NCI-H2029 (cell line): ENCODE measurements at regions not wholly inside any gene's neighbourhood (a gene's known extent, or its start where the extent isn't known, plus 50 kb on each side); places are given as distances from the start of the nearest gene placed in this dataset.
"Not testable (repeated sequence)": the region's sequence is repeated elsewhere in the genome, so short reads cannot be mapped to it uniquely, and the experiment has no call there.

Source experiments
- DNase-seq: peaks from one replicate; lab custom pipeline; 2025; lab: John Stamatoyannopoulos, UW

- no peak for DNase-seq
Observed at GRCh38 chr13:64684685-64685431, 2545.3 kb downstream of the PCDH9 start.

GRCh38 chr13:64684108-64684507 lies 2546.0 kb downstream of the PCDH9 start:
- no peak for DNase-seq

- no peak for DNase-seq
Observed at GRCh38 chr13:64680739-64681138, 2549.4 kb downstream of the PCDH9 start.

- DNase-seq: no peak
Observed at GRCh38 chr13:64675255-64675892, 2554.8 kb downstream of the PCDH9 start.

GRCh38 chr13:64674126-64674525 lies 2556.0 kb downstream of the PCDH9 start:
- DNase-seq: no peak

GRCh38 chr13:64672751-64673150 lies 2557.4 kb downstream of the PCDH9 start:
- no peak for DNase-seq

GRCh38 chr13:64662887-64663593 lies 2567.1 kb downstream of the PCDH9 start:
- no peak for DNase-seq

- DNase-seq: no peak
Observed at GRCh38 chr13:64648293-64648692, 2581.8 kb downstream of the PCDH9 start.

GRCh38 chr13:64643066-64643465 lies 2587.1 kb downstream of the PCDH9 start:
- DNase-seq: no peak

- peak; percentile 8 for DNase-seq
Observed at GRCh38 chr13:64640002-64640401, 2590.1 kb downstream of the PCDH9 start.

GRCh38 chr13:64639206-64639605 lies 2590.9 kb downstream of the PCDH9 start:
- DNase-seq: no peak

- no peak for DNase-seq
Observed at GRCh38 chr13:64633948-64634347, 2596.2 kb downstream of the PCDH9 start.

GRCh38 chr13:64627654-64628053 lies 2602.5 kb downstream of the PCDH9 start:
- no peak for DNase-seq

GRCh38 chr13:64626105-64626504 lies 2604.0 kb downstream of the PCDH9 start:
- no peak for DNase-seq

GRCh38 chr13:64617231-64617630 lies 2612.9 kb downstream of the PCDH9 start:
- DNase-seq: no peak

- DNase-seq: no peak
Observed at GRCh38 chr13:64591971-64592370, 2638.2 kb downstream of the PCDH9 start.

GRCh38 chr13:64579331-64579730 lies 2650.8 kb downstream of the PCDH9 start:
- DNase-seq: no peak

- DNase-seq: no peak
Observed at GRCh38 chr13:64568748-64569147, 2661.4 kb downstream of the PCDH9 start.

- not testable (repeated sequence) for DNase-seq
Observed at GRCh38 chr13:64558031-64558430, 2672.1 kb downstream of the PCDH9 start.

GRCh38 chr13:64556376-64556775 lies 2673.8 kb downstream of the PCDH9 start:
- DNase-seq: no peak

- no peak for DNase-seq
Observed at GRCh38 chr13:64553411-64554129, 2676.6 kb downstream of the PCDH9 start.

GRCh38 chr13:64551755-64552154 lies 2678.4 kb downstream of the PCDH9 start:
- no peak for DNase-seq
